GM08714 (cell line): ENCODE measurements at regions not wholly inside any gene's neighbourhood (a gene's known extent, or its start where the extent isn't known, plus 50 kb on each side); places are given as distances from the start of the nearest gene placed in this dataset.
"Not testable (repeated sequence)": the region's sequence is repeated elsewhere in the genome, so short reads cannot be mapped to it uniquely, and the experiment has no call there.

Source experiments
- H3K4me3 ChIP-seq: fragments of 200-500 bp; sonication (Bioruptor generic); 2 replicates; pipeline ENCODE4 v1.5.1; 2014; ENCODE audit warnings: mild to moderate bottlenecking, low read length, inconsistent platforms
- ZNF274 ChIP-seq: IDR thresholded peaks from 2 replicates; pipeline ENCODE4 v1.6.1; 2012; ENCODE audit warnings: mild to moderate bottlenecking, low read depth, low read length

GRCh38 chr15:94844538-94845389 lies 613.4 kb downstream of the MCTP2 start:
- TF ChIP-seq ZNF274, result no peak
- no peak overlapping the region for H3K4me3 ChIP-seq

- no peak overlapping the region for H3K4me3 ChIP-seq
- no peak for TF ChIP-seq ZNF274
These were observed 614.0 kb downstream of the MCTP2 start for GRCh38 chr15:94845390-94845716.

DNA sequence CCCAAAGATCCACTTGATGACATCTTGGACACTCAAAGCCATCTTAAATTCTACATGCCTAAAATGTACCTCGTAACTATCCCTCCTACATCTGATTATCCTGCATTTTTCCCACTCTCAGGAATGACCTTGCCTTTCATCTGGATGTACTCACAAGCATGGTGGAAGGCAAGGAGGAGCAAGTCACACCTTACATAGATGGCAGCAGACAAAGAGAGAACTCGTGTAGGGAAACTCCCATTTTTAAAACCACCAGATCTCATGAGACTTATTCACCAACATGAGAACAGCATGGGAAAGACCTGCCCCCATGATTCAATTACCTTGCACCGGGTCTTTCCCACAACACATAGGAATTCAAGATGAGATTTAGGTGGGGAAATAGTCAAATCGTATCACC lies 616.0 kb downstream of the MCTP2 start:
- no peak overlapping the region for H3K4me3 ChIP-seq
- TF ChIP-seq ZNF274, result no peak

DNA sequence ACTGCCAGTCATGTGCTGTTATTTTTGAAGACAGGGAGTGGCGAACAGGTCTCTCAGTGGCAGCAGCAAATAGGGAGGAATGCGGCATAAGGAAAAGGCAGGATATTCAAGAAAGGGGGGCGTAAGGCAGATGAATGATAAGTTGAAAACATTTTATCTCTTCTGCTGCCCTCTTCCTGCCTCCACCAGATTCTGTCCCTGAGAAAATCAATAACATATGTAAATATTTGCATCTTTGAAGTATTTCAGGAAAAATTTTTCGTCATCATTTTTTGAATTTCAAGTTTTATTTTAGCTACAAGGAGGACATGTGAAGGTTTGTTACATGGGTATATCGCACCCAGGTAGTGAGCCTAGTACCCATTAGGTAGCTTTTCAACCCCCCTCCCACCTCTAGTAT lies 616.7 kb downstream of the MCTP2 start:
- no peak overlapping the region for H3K4me3 ChIP-seq
- TF ChIP-seq ZNF274, result no peak

- H3K4me3 ChIP-seq, result no peak overlapping the region
- no peak for TF ChIP-seq ZNF274
These were observed 623.7 kb downstream of the MCTP2 start for GRCh38 chr15:94855018-94855408.

GRCh38 chr15:94855409-94856266 lies 624.3 kb downstream of the MCTP2 start:
- TF ChIP-seq ZNF274, result no peak
- no peak overlapping the region for H3K4me3 ChIP-seq

DNA sequence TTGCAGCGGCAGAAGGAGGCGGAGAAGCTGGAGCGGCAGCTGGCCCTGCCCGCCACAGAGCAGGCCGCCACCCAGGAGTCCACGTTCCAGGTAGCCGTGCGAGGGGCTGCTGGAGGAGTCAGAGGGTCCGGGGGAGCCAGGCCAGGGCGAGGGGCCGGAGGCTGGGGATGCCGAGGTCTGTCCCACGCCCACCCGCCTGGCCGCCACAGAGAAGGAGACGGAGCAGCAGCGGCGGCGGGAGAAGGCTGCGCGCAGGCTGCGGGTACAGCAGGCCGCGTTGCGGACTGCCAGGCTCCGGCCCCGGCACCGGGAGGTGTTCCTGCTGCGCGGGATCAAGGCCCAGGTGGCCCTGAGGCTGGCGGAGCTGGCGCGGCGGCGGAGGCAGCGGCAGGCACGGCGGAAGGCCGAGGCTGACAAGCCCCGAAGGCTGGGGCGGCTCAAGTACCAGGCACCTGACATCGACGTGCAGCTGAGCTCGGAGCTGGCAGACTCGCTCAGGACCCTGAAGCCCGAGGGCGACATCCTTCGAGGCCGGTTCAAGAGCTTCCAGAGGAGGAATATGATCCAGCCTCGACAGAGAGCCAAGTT lies 625.0 kb downstream of the MCTP2 start:
- no peak overlapping the region for H3K4me3 ChIP-seq
- TF ChIP-seq ZNF274, result no peak

DNA sequence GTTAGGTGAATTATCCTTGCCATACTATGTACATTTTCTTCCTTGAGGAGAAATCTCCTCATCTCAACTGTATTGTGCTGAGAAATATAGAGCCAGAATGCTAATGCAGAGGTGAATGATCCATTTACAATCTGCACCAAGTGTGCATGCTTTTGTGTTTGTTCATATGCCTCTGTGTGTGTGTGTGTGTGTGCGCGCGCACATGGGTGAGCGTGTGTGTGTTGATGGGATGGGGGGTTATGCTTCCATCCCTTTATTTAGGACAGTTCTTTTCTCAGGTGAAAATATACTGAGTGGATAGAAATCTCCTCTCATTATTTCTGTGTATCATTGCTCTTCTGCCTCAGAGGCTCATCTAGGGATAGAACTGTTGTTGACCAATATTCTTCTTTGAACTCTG lies 626.1 kb downstream of the MCTP2 start:
- TF ChIP-seq ZNF274, result no peak
- no peak overlapping the region for H3K4me3 ChIP-seq

- H3K4me3 ChIP-seq, result no peak overlapping the region
- no peak for TF ChIP-seq ZNF274
These were observed 626.6 kb downstream of the MCTP2 start for GRCh38 chr15:94858011-94858410.

DNA sequence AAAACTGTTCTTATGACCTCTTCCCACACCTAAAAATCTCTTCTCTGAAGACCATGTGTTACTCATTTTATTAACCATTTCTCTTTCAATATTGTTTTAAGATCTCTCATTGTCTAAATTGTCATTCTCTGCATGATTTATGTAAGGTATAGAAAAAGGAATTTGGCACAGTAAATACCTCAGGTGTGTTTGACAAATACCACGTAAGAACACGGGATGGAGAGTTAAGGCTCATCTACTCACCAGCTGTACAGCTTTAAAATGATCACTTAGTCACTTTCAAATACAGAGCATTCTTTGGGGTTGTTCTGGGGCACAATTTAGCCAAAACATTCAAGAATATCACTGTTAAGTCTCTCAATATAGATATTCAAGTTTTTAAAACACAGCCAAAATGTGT lies 627.1 kb downstream of the MCTP2 start:
- TF ChIP-seq ZNF274, result no peak
- no peak overlapping the region for H3K4me3 ChIP-seq

GRCh38 chr15:94858920-94859319 lies 627.6 kb downstream of the MCTP2 start:
- no peak overlapping the region for H3K4me3 ChIP-seq
- no peak for TF ChIP-seq ZNF274

DNA sequence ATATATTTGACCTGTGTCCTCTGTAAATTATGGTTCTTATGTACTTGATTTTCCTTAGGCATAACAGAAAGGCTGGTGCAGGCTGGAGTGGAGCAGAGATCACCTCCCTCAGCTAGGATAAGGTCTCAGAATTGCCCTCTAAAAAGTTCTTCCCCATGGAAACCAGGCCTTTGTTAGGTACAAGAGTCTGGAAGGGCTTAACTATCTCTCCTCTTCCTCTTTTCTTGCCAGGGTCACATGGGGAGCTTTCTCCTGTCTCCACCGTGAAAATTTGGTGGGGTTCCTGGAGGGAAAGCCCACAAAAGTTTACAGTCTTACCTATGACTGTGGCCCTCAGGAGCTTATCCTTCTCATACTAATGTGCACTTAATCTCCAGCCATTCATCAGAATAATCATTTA lies 633.2 kb downstream of the MCTP2 start:
- no peak for TF ChIP-seq ZNF274
- no peak overlapping the region for H3K4me3 ChIP-seq

DNA sequence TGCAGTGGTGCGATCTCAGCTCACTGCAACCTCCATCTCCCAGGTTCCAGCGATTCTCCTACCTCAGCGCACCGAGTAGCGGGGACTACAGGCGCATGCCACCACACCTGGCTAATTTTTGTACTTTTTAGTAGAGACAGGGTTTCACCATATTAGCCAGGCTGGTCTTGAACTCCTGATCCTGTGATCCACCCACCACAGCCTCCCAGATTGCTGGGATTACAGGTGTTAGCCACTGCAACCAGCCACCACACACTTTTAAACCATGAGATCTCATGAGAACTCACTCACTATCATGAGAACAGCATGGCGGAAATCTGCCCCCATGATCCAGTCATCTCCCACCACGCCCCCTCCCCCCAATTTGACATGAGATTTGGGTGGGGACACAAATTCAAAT lies 636.9 kb downstream of the MCTP2 start:
- H3K4me3 ChIP-seq, result not testable (repeated sequence)

- no peak overlapping the region for H3K4me3 ChIP-seq
- TF ChIP-seq ZNF274, result no peak
These were observed 644.2 kb downstream of the MCTP2 start for GRCh38 chr15:94875550-94875949.

- TF ChIP-seq ZNF274, result no peak
These were observed 646.5 kb downstream of the MCTP2 start for GRCh38 chr15:94877833-94878232.

More at GRCh38 chr15:94877833-94878232, 646.5 kb downstream of the MCTP2 start:
- no peak overlapping the region for H3K4me3 ChIP-seq
